A549 (cell line): ENCODE measurements at regions not wholly inside any gene's neighbourhood (a gene's known extent, or its start where the extent isn't known, plus 50 kb on each side); places are given as distances from the start of the nearest gene placed in this dataset.

Experiments used
- ATAC-seq, 2 experiments: fragments of 200-7000 bp in 1 of 2; fragments of >200 bp in 1 of 2; cut with Nextera tagmentation in 1 of 2; cut with Tn5 transposase in 1 of 2; 3 replicates each; pipeline versions ENCODE4 v1.8.0 to v1.9.1; 2018 to 2020; ENCODE audit warnings: mild to moderate bottlenecking in 1 of 2, moderate library complexity in 1 of 2
- CTCF ChIA-PET: fragments of 300-600 bp; sonication (Branson Sonifier 250); formaldehyde crosslinking; extraction: SDS; loops from one replicate; lab custom pipeline; 2021; ENCODE audit warnings: antibody characterized with exemption, inconsistent platforms; lab: Yijun Ruan, JAX
- POLR2A ChIA-PET: fragments of 350-600 bp; formaldehyde crosslinking; extraction: SDS; loops from one replicate; lab custom pipeline; 2021; ENCODE audit warnings: antibody characterized with exemption, inconsistent platforms; lab: Yijun Ruan, JAX
- DNase-seq, 2 experiments: peaks; one replicate each; pipeline versions ENCODE4 v3.0.0 to v3.0.0-alpha.2; 2011 to 2016; ENCODE audit warnings: low read depth in 1 of 2, low spot score in 1 of 2
- FAIRE-seq: peaks from 2 replicates; lab custom pipeline; 2011; peaks lifted over from hg19 to GRCh38; lab: Jason Lieb, UNC
- H3K27ac ChIP-seq, 2 experiments: fragments of >200 bp; sonication (Bioruptor Twin); formaldehyde crosslinking; 3 replicates each; pipeline ENCODE4 v1.5.1; 2016 to 2017
- H3K4me1 ChIP-seq: fragments of >200 bp; sonication (Bioruptor Twin); formaldehyde crosslinking; 3 replicates; pipeline ENCODE4 v1.6.1; 2016
- H3K4me2 ChIP-seq: fragments of >200 bp; sonication (Bioruptor Twin); formaldehyde crosslinking; 3 replicates; pipeline ENCODE4 v1.6.1; 2016
- H3K4me3 ChIP-seq: fragments of >200 bp; sonication (Bioruptor Twin); formaldehyde crosslinking; 3 replicates; pipeline ENCODE4 v1.5.1; 2016
- H3K9me3 ChIP-seq: fragments of >200 bp; sonication (Bioruptor Twin); formaldehyde crosslinking; 3 replicates; pipeline ENCODE4 v1.6.1; 2016
- ATOH8 ChIP-seq: fragments of 250-450 bp; sonication (Bioruptor Pico); IDR thresholded peaks from 2 replicates; pipeline ENCODE4 v1.5.0; 2020; ENCODE audit warnings: low read depth, mild to moderate bottlenecking, moderate library complexity
- ELK1 ChIP-seq: fragments of 150-350 bp; IDR thresholded peaks from 2 replicates; pipeline ENCODE4 v1.6.1; 2014; ENCODE audit warnings: low read depth, mild to moderate bottlenecking, low read length
- ESRRA ChIP-seq: fragments of 150-350 bp; IDR thresholded peaks from 2 replicates; pipeline ENCODE4 v1.6.1; 2014; ENCODE audit warnings: mild to moderate bottlenecking, low read length, borderline replicate concordance
- FOSL2 ChIP-seq, 2 experiments: fragments of 450-650 bp in 1 of 2; fragments of >200 bp in 1 of 2; sonication (Bioruptor Twin) in 1 of 2; formaldehyde crosslinking; IDR thresholded peaks; 2 replicates each; pipeline versions ENCODE4 v1.5.0 to v1.6.1; 2016 to 2020; ENCODE audit warnings: mild to moderate bottlenecking in 1 of 2, moderate library complexity in 1 of 2
- FOXS1 ChIP-seq: fragments of 250-450 bp; sonication (Bioruptor Pico); IDR thresholded peaks from 2 replicates; pipeline ENCODE4 v1.5.0; 2020; ENCODE audit warnings: mild to moderate bottlenecking, moderate library complexity
- GATA3 ChIP-seq: IDR thresholded peaks from 2 replicates; pipeline ENCODE4 v1.6.1; 2012; ENCODE audit warnings: borderline replicate concordance
- HES2 ChIP-seq: fragments of >200 bp; sonication (Bioruptor Twin); formaldehyde crosslinking; IDR thresholded peaks from 2 replicates; pipeline ENCODE4 v1.6.1; 2016
- KDM5A ChIP-seq: fragments of 200-600 bp; sonication (generic); IDR thresholded peaks from 2 replicates; pipeline ENCODE4 v1.6.1; 2016; ENCODE audit warnings: antibody characterized with exemption, mild to moderate bottlenecking
- MYC ChIP-seq: IDR thresholded peaks from 2 replicates; pipeline ENCODE4 v1.6.1; 2012; ENCODE audit warnings: mild to moderate bottlenecking, inconsistent platforms, low read length, improper control_type of control experiment, borderline replicate concordance
- NR3C1 ChIP-seq: fragments of >200 bp; sonication (Bioruptor Twin); formaldehyde crosslinking; IDR thresholded peaks from 3 replicates; pipeline ENCODE4 v1.6.1; 2017
- PBX3 ChIP-seq: IDR thresholded peaks from 2 replicates; pipeline ENCODE4 v1.6.1; 2012
- POLR2AphosphoS2 ChIP-seq: conservative IDR thresholded peaks from 2 replicates; pipeline ENCODE4 v1.6.1; 2012; ENCODE audit warnings: low read length, improper control_type of control experiment, inconsistent platforms
- RAD21 ChIP-seq, 2 experiments: fragments of >200 bp in 1 of 2; sonication (Bioruptor Twin) in 1 of 2; formaldehyde crosslinking in 1 of 2; IDR thresholded peaks in 1 of 2; conservative IDR thresholded peaks in 1 of 2; 2 replicates in 1 of 2; 3 replicates in 1 of 2; pipeline ENCODE4 v1.6.1; 2012 to 2018; ENCODE audit warnings: inconsistent platforms in 1 of 2
- RFX5 ChIP-seq: fragments of 450-650 bp; IDR thresholded peaks from 2 replicates; pipeline ENCODE4 v1.7.1; 2014; ENCODE audit warnings: antibody characterized with exemption, mild to moderate bottlenecking, moderate library complexity
- TFCP2L1 ChIP-seq: fragments of 250-450 bp; sonication (Bioruptor Pico); IDR thresholded peaks from 2 replicates; pipeline ENCODE4 v1.5.0; 2021; ENCODE audit warnings: mild to moderate bottlenecking
- USF2 ChIP-seq: fragments of 450-650 bp; IDR thresholded peaks from 2 replicates; pipeline ENCODE4 v1.6.1; 2014; ENCODE audit warnings: antibody characterized with exemption
- WGBS: methylation state at CpG from one replicate; pipeline ENCODE4 v1.1.6; 2017; ENCODE audit errors: missing lambda C conversion rate; 5-methylcytosine and 5-hydroxymethylcytosine counted together

- peak in 1 of 2 experiments; percentile 14 for DNase-seq
- no peak overlapping the region for H3K4me3 ChIP-seq
- FAIRE-seq, result no peak
- ChIA-PET POLR2A (no interaction called here), CTCF (interaction anchor here (1.1 kb wide), 1 partner anchor 129 kb away, joined by 3 read pairs; no protein-coding TSS in a partner anchor)
- WGBS, result 31% methylated on average over 2 of the region's 2 CpGs
- peak overlapping the region; percentile 83 for H3K4me2 ChIP-seq
- peak overlapping the region; percentile 51 to 80 for H3K27ac ChIP-seq
- peak; percentile 44 to 61 for ATAC-seq
- H3K4me1 ChIP-seq, result peaks cover 56% of the 10 kb centered on the region
- no peaks in the 10 kb centered on the region for H3K9me3 ChIP-seq
- TF ChIP-seq ATOH8 (no peak), GATA3 (no peak), PBX3 (no peak), FOSL2 (IDR thresholded peaks at IDR 0.05) (no peak), FOSL2 (CRISPR knock-in tag; IDR thresholded peaks at IDR 0.05) (no peak), MYC (no peak), ESRRA (no peak)
These were observed 130.7 kb downstream of the UTRN start for GRCh38 chr6:144415835-144416237.

GRCh38 chr6:144416244-144416643, 131.1 kb downstream of the UTRN start:
- ChIA-PET CTCF (interaction anchor here (1.1 kb wide), 1 partner anchor 129 kb away, joined by 3 read pairs; no protein-coding TSS in a partner anchor), POLR2A (no interaction called here)
- Histone ChIP-seq H3K9me3 (no peaks in the 10 kb centered on the region), H3K4me3 (no peak overlapping the region), H3K4me1 (peaks cover 56% of the 10 kb centered on the region), H3K27ac (peak overlapping the region in 1 of 2 experiments; percentile 80; a peak in 3 of 6 replicates), H3K4me2 (peak overlapping the region; percentile 83)
- FAIRE-seq (no peak), DNase-seq (no peak), ATAC-seq (peak; percentile 39 to 44; a peak in 4 of 6 replicates)
- WGBS, result 80% methylated on average over 4 of the region's 4 CpGs
- TF ChIP-seq RAD21 (conservative IDR thresholded peaks at IDR 0.05 in 1 of 2, IDR thresholded peaks at IDR 0.05 in 1 of 2), result no peak
- TF ChIP-seq ELK1, result no peak
- no peak for TF ChIP-seq KDM5A
- TF ChIP-seq POLR2AphosphoS2, result no peak
- TF ChIP-seq NR3C1, result no peak
- no peak for TF ChIP-seq USF2
- no peak for TF ChIP-seq FOXS1 (CRISPR knock-in tag)
- TF ChIP-seq HES2, result no peak

- ATAC-seq, result no peak
- Histone ChIP-seq H3K4me2 (peak overlapping the region; percentile 83), H3K4me1 (peaks cover 51% of the 10 kb centered on the region), H3K9me3 (no peaks in the 10 kb centered on the region), H3K4me3 (no peak overlapping the region), H3K27ac (peak overlapping the region in 1 of 2 experiments; percentile 80; a peak in 3 of 6 replicates)
- ChIA-PET POLR2A (no interaction called here), CTCF (interaction anchor here (1.1 kb wide), 1 partner anchor 130 kb away, joined by 3 read pairs; no protein-coding TSS in a partner anchor)
- 88% methylated on average over 1 of the region's 1 CpG for WGBS
- TF ChIP-seq TFCP2L1 (CRISPR knock-in tag) (no peak), RFX5 (no peak)
- DNase-seq, result no peak
- no peak for FAIRE-seq
These were observed 131.6 kb downstream of the UTRN start for GRCh38 chr6:144416773-144417172.
